NCI-H1417 (cell line): ENCODE measurements at regions not wholly inside any gene's neighbourhood (a gene's known extent, or its start where the extent isn't known, plus 50 kb on each side); places are given as distances from the start of the nearest gene placed in this dataset.

Experiments used
- DNase-seq, 3 experiments: peaks; one replicate each; lab custom pipeline; 2025; lab: John Stamatoyannopoulos, UW

DNA sequence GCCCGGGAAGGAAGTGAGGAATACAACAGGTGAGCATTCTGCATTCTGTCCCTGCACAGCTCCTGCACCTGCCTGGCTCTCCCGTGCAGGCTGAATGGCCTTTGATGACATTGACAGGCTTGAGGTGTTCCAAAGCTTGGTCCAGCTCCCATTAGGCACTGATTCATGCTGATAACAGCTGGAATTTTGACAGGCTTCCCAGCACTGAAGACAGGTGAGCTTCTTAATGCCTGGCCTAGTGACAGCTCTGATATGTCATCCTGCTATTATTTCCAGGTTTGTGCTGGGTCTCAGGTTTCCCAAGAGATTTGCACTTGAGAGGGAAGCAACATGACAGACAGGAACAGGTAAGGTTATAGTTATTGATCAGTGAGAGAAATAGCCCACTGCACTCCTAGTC, 58.0 kb upstream of the MTNR1B start:
- DNase-seq = peak; percentile 19 to 53 (median 20)

DNA sequence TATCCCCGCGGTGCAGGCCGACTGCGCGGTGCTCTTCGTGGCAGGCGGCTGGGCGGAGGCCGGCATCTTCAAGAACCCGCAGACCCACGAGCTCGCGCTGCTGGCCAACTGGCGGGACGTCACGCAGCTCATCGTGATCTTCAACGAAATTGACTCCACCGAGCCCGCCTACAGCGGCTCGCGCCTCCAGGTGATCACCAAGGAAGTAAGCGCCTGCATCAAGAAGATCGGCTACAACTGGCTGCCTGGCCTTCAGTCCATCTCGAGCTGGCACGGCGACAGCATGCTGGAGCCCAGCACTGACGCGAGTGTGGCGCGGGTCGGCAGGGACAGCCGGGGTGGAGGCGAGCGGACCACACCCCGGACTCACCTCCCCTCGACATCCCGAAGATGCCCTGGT, 53.9 kb upstream of the MTNR1B start:
- no peak for DNase-seq

DNA sequence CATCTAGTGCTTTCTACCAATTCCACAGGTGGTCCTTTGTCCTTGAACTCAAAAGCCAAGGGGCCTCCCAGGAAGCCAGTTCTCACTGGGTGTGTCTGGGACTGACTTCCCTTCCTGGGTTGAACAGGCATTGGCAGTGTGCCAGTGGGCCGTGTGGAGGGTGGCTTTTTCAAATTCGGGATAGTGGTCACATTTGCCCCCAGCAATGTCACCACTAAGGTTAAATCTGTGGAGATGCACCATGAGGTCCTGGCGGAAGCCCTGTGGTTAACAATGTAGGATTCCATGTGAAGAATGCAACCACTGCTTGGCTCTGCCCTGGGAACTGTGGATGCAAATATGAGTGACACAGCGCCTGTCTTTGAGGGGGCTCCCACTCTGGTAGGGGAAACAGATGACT, 53.2 kb upstream of the MTNR1B start:
- DNase-seq = no peak

DNA sequence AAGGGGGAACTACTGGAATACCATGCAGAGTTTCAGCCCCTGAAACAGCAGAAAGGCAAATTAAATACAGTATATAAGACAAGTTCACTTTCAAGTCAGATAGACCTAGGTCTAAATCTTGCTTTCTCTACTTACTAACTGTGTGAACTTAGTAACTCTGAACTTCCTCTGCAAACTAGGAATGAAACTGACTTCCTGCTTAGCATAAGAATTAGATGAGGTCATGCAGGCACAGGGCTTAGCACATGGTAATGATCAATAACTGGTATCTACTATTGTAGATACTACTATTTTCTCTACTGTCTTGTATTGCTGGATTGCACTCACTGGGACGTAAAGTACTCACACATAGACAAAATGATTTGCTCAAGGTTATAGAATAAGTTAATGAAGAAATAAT, 51.5 kb upstream of the MTNR1B start:
- DNase-seq = no peak

DNA sequence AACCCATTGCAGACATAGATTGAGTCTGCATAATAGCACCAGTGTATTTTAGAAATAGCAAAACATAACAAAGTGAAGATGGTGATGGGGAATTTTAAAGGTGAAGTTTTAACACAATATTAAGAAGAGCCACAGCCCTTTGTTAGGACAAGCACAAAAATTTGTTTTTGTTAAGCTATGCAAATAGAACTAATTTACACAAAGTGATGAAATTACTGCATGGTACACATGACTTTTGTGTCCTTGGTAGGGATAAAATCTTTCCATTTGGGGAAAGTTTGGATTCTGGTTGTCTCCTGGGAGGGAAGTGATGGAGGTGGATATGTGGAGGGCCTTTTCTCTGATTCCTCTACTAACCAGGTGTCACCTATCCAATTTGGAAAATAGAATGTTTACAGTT, 50.4 kb upstream of the MTNR1B start:
- no peak for DNase-seq
